HuH-7 (cell line): ENCODE measurements at regions not wholly inside any gene's neighbourhood (a gene's known extent, or its start where the extent isn't known, plus 50 kb on each side); places are given as distances from the start of the nearest gene placed in this dataset.

ENCODE experiments used
- DNase-seq: peaks from one replicate; pipeline ENCODE4 v3.0.0; 2011; ENCODE audit warnings: low spot score

- DNase-seq = no peak
These were observed 459.0 kb upstream of the KLF4 start for GRCh38 chr9:107948601-107949000.

GRCh38 chr9:107948086-107948485 lies 458.5 kb upstream of the KLF4 start:
- no peak for DNase-seq

GRCh38 chr9:107946364-107947141 lies 457.0 kb upstream of the KLF4 start:
- DNase-seq = no peak

- no peak for DNase-seq
These were observed 456.4 kb upstream of the KLF4 start for GRCh38 chr9:107945961-107946360.

GRCh38 chr9:107945493-107945892 lies 455.9 kb upstream of the KLF4 start:
- no peak for DNase-seq

GRCh38 chr9:107944387-107944786 lies 454.8 kb upstream of the KLF4 start:
- no peak for DNase-seq

- no peak for DNase-seq
These were observed 454.3 kb upstream of the KLF4 start for GRCh38 chr9:107943901-107944300.

- no peak for DNase-seq
These were observed 453.3 kb upstream of the KLF4 start for GRCh38 chr9:107942856-107943255.

- DNase-seq = no peak
These were observed 452.7 kb upstream of the KLF4 start for GRCh38 chr9:107942291-107942690.

GRCh38 chr9:107940616-107941595 lies 451.3 kb upstream of the KLF4 start:
- no peak for DNase-seq

- no peak for DNase-seq
These were observed 449.3 kb upstream of the KLF4 start for GRCh38 chr9:107938801-107939386.

GRCh38 chr9:107935931-107936330 lies 446.4 kb upstream of the KLF4 start:
- DNase-seq = no peak

- no peak for DNase-seq
These were observed 443.9 kb upstream of the KLF4 start for GRCh38 chr9:107933516-107933915.

GRCh38 chr9:107933097-107933496 lies 443.5 kb upstream of the KLF4 start:
- DNase-seq = no peak

- DNase-seq = no peak
These were observed 443.0 kb upstream of the KLF4 start for GRCh38 chr9:107932601-107933000.

GRCh38 chr9:107932046-107932445 lies 442.5 kb upstream of the KLF4 start:
- no peak for DNase-seq

- DNase-seq = no peak
These were observed 441.6 kb upstream of the KLF4 start for GRCh38 chr9:107931071-107931715.

GRCh38 chr9:107929443-107929842 lies 439.9 kb upstream of the KLF4 start:
- no peak for DNase-seq

- DNase-seq = no peak
These were observed 439.3 kb upstream of the KLF4 start for GRCh38 chr9:107928701-107929371.

- DNase-seq = no peak
These were observed 437.7 kb upstream of the KLF4 start for GRCh38 chr9:107927276-107927675.

- DNase-seq = no peak
These were observed 436.3 kb upstream of the KLF4 start for GRCh38 chr9:107925749-107926297.
